K562 (cell line): ENCODE measurements at regions not wholly inside any gene's neighbourhood (a gene's known extent, or its start where the extent isn't known, plus 50 kb on each side); places are given as distances from the start of the nearest gene placed in this dataset.

Source experiments
- ATAC-seq: fragments of 200-7000 bp; cut with Tn5 transposase; 3 replicates; pipeline ENCODE4 v1.9.1; 2020; ENCODE audit warnings: moderate library complexity
- BruUV-seq: library from RNA; stranded (reverse); fragments of 400-500 nt; replicated peaks from 2 replicates; lab custom pipeline; 2021; lab: Mats Ljungman, UMichigan
- CTCF ChIA-PET: fragments of 300-600 bp; formaldehyde crosslinking; extraction: SDS; loops from one replicate; lab custom pipeline; 2021; ENCODE audit warnings: low intra/inter-chr PET ratio; lab: Yijun Ruan, JAX
- POLR2A ChIA-PET: fragments of 300-600, 350-650 bp; sonication (Branson Sonifier 250); formaldehyde crosslinking; extraction: SDS; loops from one replicate; lab custom pipeline; 2021; ENCODE audit warnings: antibody characterized with exemption, inconsistent platforms; lab: Yijun Ruan, JAX
- DNase-seq, 4 experiments: peaks; one replicate each; pipeline versions ENCODE4 v3.0.0 to v3.0.0-alpha.2; 2011 to 2018; ENCODE audit warnings: low spot score in 3 of 4, mixed read lengths in 3 of 4; ENCODE audit errors: extremely low read depth in 1 of 4
- FAIRE-seq: peaks from 2 replicates; lab custom pipeline; 2011; peaks lifted over from hg19 to GRCh38; lab: Jason Lieb, UNC
- H2AFZ ChIP-seq: 2 replicates; pipeline ENCODE4 v1.6.0; 2011; ENCODE audit warnings: low read depth, low read length, control low read depth, inconsistent platforms
- H3K27ac ChIP-seq: fragments of 200-600 bp; 3 replicates; pipeline ENCODE4 v1.8.0; 2011; ENCODE audit warnings: low read depth, mild to moderate bottlenecking, control low read depth, inconsistent platforms, low read length, moderate library complexity, mixed read lengths; ENCODE audit errors: extremely low read depth
- H3K27me3 ChIP-seq, 2 experiments: fragments of 300-600 bp in 1 of 2; 2 replicates in 1 of 2; 3 replicates in 1 of 2; pipeline versions ENCODE4 v1.6.0 to v1.8.0; 2011; ENCODE audit warnings: inconsistent platforms in 2 of 2, low read length in 2 of 2, mild to moderate bottlenecking in 1 of 2, mixed read lengths in 1 of 2, moderate library complexity in 1 of 2; ENCODE audit not compliant: control insufficient read depth in 2 of 2, insufficient read depth in 2 of 2
- H3K36me3 ChIP-seq: fragments of 300-600 bp; 3 replicates; pipeline ENCODE4 v1.8.0; 2011; ENCODE audit warnings: mild to moderate bottlenecking, low read length, inconsistent platforms; ENCODE audit not compliant: control insufficient read depth, insufficient read depth
- H3K4me1 ChIP-seq, 2 experiments: fragments of 200-600 bp in 1 of 2; replicated peaks in 1 of 2; 2 replicates in 1 of 2; 3 replicates in 1 of 2; pipeline versions ENCODE4 v1.5.1 to v1.8.0; 2011; ENCODE audit warnings: inconsistent platforms in 2 of 2, low read length in 2 of 2, mild to moderate bottlenecking in 1 of 2, mixed read lengths in 1 of 2, moderate library complexity in 1 of 2; ENCODE audit not compliant: control insufficient read depth in 2 of 2, insufficient read depth in 2 of 2
- H3K4me2 ChIP-seq: 2 replicates; pipeline ENCODE4 v1.6.1; 2011; ENCODE audit warnings: low read length, control low read depth, inconsistent platforms, mixed read lengths; ENCODE audit not compliant: insufficient read depth
- H3K4me3 ChIP-seq: fragments of 200-600 bp; sonication (generic), shearing (Covaris generic); 2 replicates; pipeline ENCODE4 v1.5.1; 2016; ENCODE audit warnings: control low read depth, inconsistent platforms
- H3K79me2 ChIP-seq: fragments of 200-600 bp; 3 replicates; pipeline ENCODE4 v1.8.0; 2011; ENCODE audit warnings: low read length, inconsistent platforms; ENCODE audit not compliant: control insufficient read depth, insufficient read depth
- H3K9ac ChIP-seq, 2 experiments: 2 replicates each; pipeline versions ENCODE4 v1.6.0 to v1.6.1; 2011; ENCODE audit warnings: low read depth in 2 of 2, low read length in 2 of 2, control low read depth in 1 of 2, inconsistent platforms in 1 of 2, mild to moderate bottlenecking in 1 of 2, mixed read lengths in 1 of 2; ENCODE audit not compliant: insufficient read depth in 1 of 2
- H3K9me1 ChIP-seq: one replicate; pipeline ENCODE4 v1.6.0; 2011; ENCODE audit warnings: inconsistent platforms, mild to moderate bottlenecking, low read length, moderate library complexity; ENCODE audit not compliant: control insufficient read depth, insufficient read depth
- H3K9me3 ChIP-seq: replicated peaks from 2 replicates; pipeline ENCODE4 v1.5.1; 2011; ENCODE audit warnings: low read depth, low read length, inconsistent platforms; ENCODE audit not compliant: control insufficient read depth, insufficient read depth
- H4K20me1 ChIP-seq: replicated peaks from 2 replicates; pipeline ENCODE4 v1.6.1; 2011; ENCODE audit warnings: low read length, inconsistent platforms, mixed read lengths; ENCODE audit not compliant: control insufficient read depth, insufficient read depth
- ZNF830 ChIP-seq: fragments of 250-450 bp; sonication (Bioruptor Pico); IDR thresholded peaks from 2 replicates; pipeline ENCODE4 v1.5.0; 2021; ENCODE audit warnings: mild to moderate bottlenecking
- WGBS: fragments of 100-300 bp; shearing (Covaris generic); methylation state at CpG from one replicate; pipeline ENCODE4 v1.1.6; 2016; ENCODE audit warnings: low coverage, mixed read lengths; ENCODE audit not compliant: insufficient coverage; ENCODE audit errors: missing lambda C conversion rate; 5-methylcytosine and 5-hydroxymethylcytosine counted together
- in situ Hi-C: fragments of 300-500 bp; cut with MboI; formaldehyde crosslinking; loops from 4 replicates; pipeline ENCODE4 v1.15.0; 2018; ENCODE audit warnings: inconsistent platforms, mixed read lengths
- intact Hi-C: fragments of 100-400 bp; cut with micrococcal nuclease; formaldehyde crosslinking; loops from 2 replicates; pipeline ENCODE4 v1.14.2; 2022
- TF ChIP-seq, protein P1 (sequence below), 2 experiments: fragments of 450-650 bp in 1 of 2; sonication (generic) in 1 of 2; formaldehyde crosslinking in 1 of 2; IDR thresholded peaks; 2 replicates each; pipeline versions ENCODE4 v1.7.1 to v1.9.0; 2016 to 2022; ENCODE audit warnings: inconsistent platforms in 1 of 2, mild to moderate bottlenecking in 1 of 2, missing genetic modification reagents in 1 of 2

DNA sequence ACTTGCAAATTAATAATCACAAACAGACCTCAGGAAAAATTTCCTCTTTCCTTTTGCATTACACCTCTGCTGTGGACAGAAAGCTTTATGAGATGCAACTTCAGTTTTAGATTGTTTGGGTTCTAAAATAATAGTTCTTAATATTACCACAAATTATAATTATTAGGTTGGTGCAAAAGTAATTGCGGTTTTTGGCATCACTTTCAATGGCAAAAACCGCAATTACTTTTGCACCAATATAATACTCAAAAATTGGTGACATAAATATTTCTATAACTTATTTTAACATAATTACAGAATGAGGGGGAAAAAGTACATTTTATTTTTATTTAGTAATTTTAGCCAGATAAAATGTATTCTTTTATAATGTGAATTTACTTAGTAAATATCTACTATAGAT lies 804.4 kb upstream of the FAM98A start:
- DNase-seq (no peak), ATAC-seq (no peak), FAIRE-seq (no peak)
- H3K4me1 ChIP-seq, result no peaks in the 10 kb centered on the region
- no peaks in the 10 kb centered on the region for H4K20me1 ChIP-seq
- in situ Hi-C loops (no loop called here), intact Hi-C loops (no loop called here)
- H3K9me1 ChIP-seq, result no peaks in the 10 kb centered on the region
- H3K79me2 ChIP-seq, result no peaks in the 10 kb centered on the region
- TF ChIP-seq, protein P1, sequence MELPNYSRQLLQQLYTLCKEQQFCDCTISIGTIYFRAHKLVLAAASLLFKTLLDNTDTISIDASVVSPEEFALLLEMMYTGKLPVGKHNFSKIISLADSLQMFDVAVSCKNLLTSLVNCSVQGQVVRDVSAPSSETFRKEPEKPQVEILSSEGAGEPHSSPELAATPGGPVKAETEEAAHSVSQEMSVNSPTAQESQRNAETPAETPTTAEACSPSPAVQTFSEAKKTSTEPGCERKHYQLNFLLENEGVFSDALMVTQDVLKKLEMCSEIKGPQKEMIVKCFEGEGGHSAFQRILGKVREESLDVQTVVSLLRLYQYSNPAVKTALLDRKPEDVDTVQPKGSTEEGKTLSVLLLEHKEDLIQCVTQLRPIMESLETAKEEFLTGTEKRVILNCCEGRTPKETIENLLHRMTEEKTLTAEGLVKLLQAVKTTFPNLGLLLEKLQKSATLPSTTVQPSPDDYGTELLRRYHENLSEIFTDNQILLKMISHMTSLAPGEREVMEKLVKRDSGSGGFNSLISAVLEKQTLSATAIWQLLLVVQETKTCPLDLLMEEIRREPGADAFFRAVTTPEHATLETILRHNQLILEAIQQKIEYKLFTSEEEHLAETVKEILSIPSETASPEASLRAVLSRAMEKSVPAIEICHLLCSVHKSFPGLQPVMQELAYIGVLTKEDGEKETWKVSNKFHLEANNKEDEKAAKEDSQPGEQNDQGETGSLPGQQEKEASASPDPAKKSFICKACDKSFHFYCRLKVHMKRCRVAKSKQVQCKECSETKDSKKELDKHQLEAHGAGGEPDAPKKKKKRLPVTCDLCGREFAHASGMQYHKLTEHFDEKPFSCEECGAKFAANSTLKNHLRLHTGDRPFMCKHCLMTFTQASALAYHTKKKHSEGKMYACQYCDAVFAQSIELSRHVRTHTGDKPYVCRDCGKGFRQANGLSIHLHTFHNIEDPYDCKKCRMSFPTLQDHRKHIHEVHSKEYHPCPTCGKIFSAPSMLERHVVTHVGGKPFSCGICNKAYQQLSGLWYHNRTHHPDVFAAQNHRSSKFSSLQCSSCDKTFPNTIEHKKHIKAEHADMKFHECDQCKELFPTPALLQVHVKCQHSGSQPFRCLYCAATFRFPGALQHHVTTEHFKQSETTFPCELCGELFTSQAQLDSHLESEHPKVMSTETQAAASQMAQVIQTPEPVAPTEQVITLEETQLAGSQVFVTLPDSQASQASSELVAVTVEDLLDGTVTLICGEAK (IDR thresholded peaks at IDR 0.05), result peak; percentile 47; the same call in 1 of the 2 replicates
- TF ChIP-seq, protein P1 (CRISPR knock-in tag; IDR thresholded peaks at IDR 0.05), result no peak
- no peak for TF ChIP-seq ZNF830
- no peak overlapping the region for H2AFZ ChIP-seq
- WGBS, result 0% methylated on average over 2 of the region's 2 CpGs
- POLR2A ChIA-PET, result no interaction called here
- H3K27me3 ChIP-seq, result no peaks in the 10 kb centered on the region
- H3K27ac ChIP-seq, result no peak overlapping the region
- no TSS peak for BruUV-seq
- no peaks in the 10 kb centered on the region; the same call in 1 of the 2 replicates for H3K9me3 ChIP-seq
- no peaks in the 10 kb centered on the region for H3K36me3 ChIP-seq
- no peak overlapping the region for H3K9ac ChIP-seq
- CTCF ChIA-PET, result no interaction called here
- no peak overlapping the region for H3K4me2 ChIP-seq
- no peak overlapping the region for H3K4me3 ChIP-seq
